Neural progenitor cell (in vitro differentiated cells): ENCODE measurements at regions not wholly inside any gene's neighbourhood (a gene's known extent, or its start where the extent isn't known, plus 50 kb on each side); places are given as distances from the start of the nearest gene placed in this dataset.

Experiments used
- CTCF ChIP-seq: fragments of 200-600 bp; sonication (generic); IDR thresholded peaks from 2 replicates; pipeline ENCODE4 v1.5.1; 2017; ENCODE audit warnings: antibody characterized with exemption, mild to moderate bottlenecking
- EZH2 ChIP-seq: fragments of 200-600 bp; sonication (generic); IDR thresholded peaks from 2 replicates; pipeline ENCODE4 v1.6.1; 2017; ENCODE audit warnings: antibody characterized with exemption, mild to moderate bottlenecking, moderate library complexity

- no peak for TF ChIP-seq CTCF
- TF ChIP-seq EZH2 = no peak
These were observed 275.5 kb downstream of the CDH19 start for GRCh38 chr18:66328296-66328878.
